ENCODE measurements at regions not wholly inside any gene's neighbourhood (a gene's known extent, or its start where the extent isn't known, plus 50 kb on each side); places are given as distances from the start of the nearest gene placed in this dataset.

DNA sequence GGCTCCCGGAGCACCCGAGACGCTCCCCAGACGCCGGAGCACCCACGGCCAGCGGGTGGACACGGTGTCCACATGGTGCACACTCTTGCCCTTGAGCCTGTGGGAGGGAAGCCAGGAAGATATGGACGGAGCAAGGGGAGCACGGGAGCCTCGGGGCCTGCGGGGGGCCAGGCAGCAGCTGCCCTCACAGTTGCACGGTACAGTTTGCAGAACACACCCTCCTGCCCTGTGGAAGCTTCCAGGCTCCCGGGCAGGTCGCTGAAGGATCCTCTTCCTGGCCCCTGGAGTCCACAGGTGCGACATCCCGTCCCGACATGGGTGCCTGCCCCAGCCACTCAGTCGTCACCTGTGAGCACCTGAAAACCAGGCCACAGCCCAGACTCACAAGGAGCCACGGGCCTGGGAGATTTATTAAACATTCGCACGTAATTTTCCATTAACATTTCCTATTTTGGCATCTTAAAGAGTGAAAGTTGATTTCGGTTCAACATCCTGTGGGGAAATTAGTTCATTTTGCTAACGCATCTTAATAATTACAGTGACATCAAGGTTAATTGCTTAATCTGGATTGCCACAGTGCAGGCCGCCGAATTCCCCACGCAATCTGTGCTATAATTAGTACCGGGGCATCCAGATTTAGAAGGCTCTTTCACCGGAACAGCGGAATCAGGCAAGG lies 253.3 kb downstream of the BRD1 start:
- WGBS, 3 donors, result 73 to 80% (median 73%) methylated on average over 29 to 30 of the region's 30 CpGs
- H3K4me3 ChIP-seq, result no peak overlapping the region

GRCh38 chr22:49573109-49573765 lies 254.4 kb downstream of the BRD1 start:
- Histone ChIP-seq H3K27ac (no peak overlapping the region), H3K36me3 (ENCODE audit: insufficient read depth in 1 of 2, low read depth in 1 of 2) (no peaks in the 10 kb centered on the region), H3K27me3 (ENCODE audit: insufficient read depth in 3 of 3, low read length in 2 of 3) (no peaks in the 10 kb centered on the region), H3K4me1 (no peaks in the 10 kb centered on the region), H3K9me3 (no peaks in the 10 kb centered on the region), H3K4me3 (no peak overlapping the region)
- intact Hi-C loops (cut with DNase I), result no loop called here
- 92 to 96% (median 95%) methylated on average over 11 of the region's 11 CpGs for WGBS, 3 donors
- TF ChIP-seq, protein P1, sequence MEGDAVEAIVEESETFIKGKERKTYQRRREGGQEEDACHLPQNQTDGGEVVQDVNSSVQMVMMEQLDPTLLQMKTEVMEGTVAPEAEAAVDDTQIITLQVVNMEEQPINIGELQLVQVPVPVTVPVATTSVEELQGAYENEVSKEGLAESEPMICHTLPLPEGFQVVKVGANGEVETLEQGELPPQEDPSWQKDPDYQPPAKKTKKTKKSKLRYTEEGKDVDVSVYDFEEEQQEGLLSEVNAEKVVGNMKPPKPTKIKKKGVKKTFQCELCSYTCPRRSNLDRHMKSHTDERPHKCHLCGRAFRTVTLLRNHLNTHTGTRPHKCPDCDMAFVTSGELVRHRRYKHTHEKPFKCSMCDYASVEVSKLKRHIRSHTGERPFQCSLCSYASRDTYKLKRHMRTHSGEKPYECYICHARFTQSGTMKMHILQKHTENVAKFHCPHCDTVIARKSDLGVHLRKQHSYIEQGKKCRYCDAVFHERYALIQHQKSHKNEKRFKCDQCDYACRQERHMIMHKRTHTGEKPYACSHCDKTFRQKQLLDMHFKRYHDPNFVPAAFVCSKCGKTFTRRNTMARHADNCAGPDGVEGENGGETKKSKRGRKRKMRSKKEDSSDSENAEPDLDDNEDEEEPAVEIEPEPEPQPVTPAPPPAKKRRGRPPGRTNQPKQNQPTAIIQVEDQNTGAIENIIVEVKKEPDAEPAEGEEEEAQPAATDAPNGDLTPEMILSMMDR (IDR thresholded peaks at IDR 0.05), result no peak
- ATAC-seq (no peak), DNase-seq (peak in 1 of 2 donors; percentile 35)

More for the DNA sequence above, 253.3 kb downstream of the BRD1 start:
- ATAC-seq (no peak), DNase-seq (no peak)
- Histone ChIP-seq H3K4me1 (no peaks in the 10 kb centered on the region), H3K9me3 (no peaks in the 10 kb centered on the region), H3K36me3 (ENCODE audit: insufficient read depth in 1 of 2, low read depth in 1 of 2) (no peaks in the 10 kb centered on the region), H3K27ac (no peak overlapping the region), H3K27me3 (ENCODE audit: insufficient read depth in 3 of 3, low read length in 2 of 3) (no peaks in the 10 kb centered on the region)
- TF ChIP-seq, protein P1 (IDR thresholded peaks at IDR 0.05), result no peak
- intact Hi-C loops (cut with DNase I), result no loop called here

DNA sequence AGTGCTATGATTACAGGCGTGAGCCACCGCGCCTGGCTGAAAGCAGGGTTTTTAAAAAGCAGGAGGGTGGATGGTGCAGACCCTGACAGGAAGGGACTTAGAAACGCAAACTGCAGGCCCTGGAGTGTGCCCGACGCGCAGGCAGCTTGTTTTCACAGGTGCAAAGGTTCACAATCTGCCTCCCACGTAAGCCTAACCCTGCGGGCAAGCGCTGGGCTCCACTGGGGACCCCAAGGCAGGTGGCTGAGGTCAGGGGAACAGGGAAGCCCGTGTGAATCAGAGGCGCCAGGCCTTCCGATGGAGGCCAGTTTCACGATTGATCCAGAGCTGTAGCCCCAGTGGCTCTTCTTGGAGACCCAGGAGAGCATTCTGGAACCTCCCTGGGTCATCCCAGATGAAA lies 256.3 kb downstream of the BRD1 start:
- TF ChIP-seq, protein P1 (IDR thresholded peaks at IDR 0.05), result no peak
- Histone ChIP-seq H3K4me3 (no peak overlapping the region), H3K9me3 (no peaks in the 10 kb centered on the region), H3K27me3 (ENCODE audit: insufficient read depth in 3 of 3, low read length in 2 of 3) (no peaks in the 10 kb centered on the region), H3K27ac (no peak overlapping the region), H3K4me1 (no peaks in the 10 kb centered on the region), H3K36me3 (ENCODE audit: insufficient read depth in 1 of 2, low read depth in 1 of 2) (no peaks in the 10 kb centered on the region)
- DNase-seq (no peak), ATAC-seq (no peak)
- 91 to 92% (median 92%) methylated on average over 14 of the region's 14 CpGs for WGBS, 3 donors
- intact Hi-C loops (cut with DNase I), result no loop called here

DNA sequence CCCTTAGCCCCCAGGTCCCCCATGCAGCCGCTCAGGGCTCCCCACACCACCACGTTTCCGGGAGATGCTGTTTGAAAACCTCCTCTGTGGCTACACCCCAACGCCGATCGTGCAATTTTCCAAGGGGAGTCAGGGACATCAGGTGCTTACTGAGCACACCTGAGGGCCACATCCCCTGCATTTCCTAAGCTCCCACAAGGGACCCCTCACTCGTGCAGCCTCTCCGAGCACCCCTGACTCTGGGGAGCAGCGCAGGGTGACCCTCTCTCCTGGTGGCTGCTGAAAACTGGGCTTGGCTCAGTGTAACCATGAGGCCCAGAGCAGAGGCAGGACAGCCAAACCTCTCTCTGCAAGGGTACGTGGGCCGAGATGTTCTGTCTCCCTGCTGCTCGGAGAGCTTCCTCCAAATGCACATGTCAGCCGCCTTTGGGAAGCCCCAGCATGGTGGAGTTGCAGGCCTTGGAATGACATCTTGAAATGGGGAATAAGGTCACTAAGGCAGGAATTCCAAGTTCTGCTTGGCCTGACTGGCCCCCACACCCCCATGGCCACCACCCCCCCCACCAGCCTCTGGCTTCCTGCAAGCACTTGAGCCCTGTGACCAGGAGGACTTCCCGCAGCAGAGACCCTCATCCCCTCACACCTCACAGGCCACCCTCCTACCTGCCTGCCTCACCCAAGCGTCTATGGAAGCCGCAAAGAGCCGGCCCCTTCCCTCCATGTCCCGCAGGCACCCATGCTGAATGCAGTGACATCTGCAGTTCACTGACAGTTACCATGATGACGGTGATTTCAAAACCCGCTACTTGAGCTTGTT lies 257.4 kb downstream of the BRD1 start:
- Histone ChIP-seq H3K36me3 (ENCODE audit: insufficient read depth in 1 of 2, low read depth in 1 of 2) (no peaks in the 10 kb centered on the region), H3K27me3 (ENCODE audit: insufficient read depth in 3 of 3, low read length in 2 of 3) (no peaks in the 10 kb centered on the region), H3K4me3 (no peak overlapping the region), H3K27ac (no peak overlapping the region), H3K4me1 (no peaks in the 10 kb centered on the region), H3K9me3 (no peaks in the 10 kb centered on the region)
- ATAC-seq (no peak), DNase-seq (no peak)
- intact Hi-C loops (cut with DNase I), result no loop called here
- TF ChIP-seq, protein P1 (IDR thresholded peaks at IDR 0.05), result no peak
- 80 to 86% (median 84%) methylated on average over 20 of the region's 20 CpGs for WGBS, 3 donors

All from psoas muscle (tissue), 7 donors.